B cell (primary cell): ENCODE measurements at regions not wholly inside any gene's neighbourhood (a gene's known extent, or its start where the extent isn't known, plus 50 kb on each side); places are given as distances from the start of the nearest gene placed in this dataset.

Experiments used
- ATAC-seq: fragments of 200-7000 bp; cut with Tn5 transposase; one replicate; pipeline ENCODE4 v1.10.0; 2021; ENCODE audit warnings: low read depth, mild to moderate bottlenecking, moderate number of reproducible peaks, moderate library complexity
- CTCF ChIA-PET: fragments of 350-600 bp; sonication (Branson Sonifier 250); formaldehyde crosslinking; loops from one replicate; lab custom pipeline; 2021; ENCODE audit warnings: antibody characterized with exemption, inconsistent platforms; lab: Charles Lee
- POLR2A ChIA-PET: fragments of 350-600 bp; sonication (Branson Sonifier 250); formaldehyde crosslinking; loops from one replicate; lab custom pipeline; 2021; ENCODE audit warnings: antibody characterized with exemption; lab: Charles Lee
- DNase-seq: peaks from one replicate; pipeline ENCODE4 v3.0.0; 2013
- H2AFZ ChIP-seq: 2 replicates; pipeline ENCODE4 v1.6.1; 2012; ENCODE audit warnings: mild to moderate bottlenecking, low read depth, low read length; ENCODE audit not compliant: insufficient read depth, poor library complexity, severe bottlenecking
- H3K27ac ChIP-seq, 2 donors: 1 replicate in 1 of 2; 2 replicates in 1 of 2; pipeline ENCODE4 v1.5.1; 2012 to 2013; ENCODE audit warnings: low read length in 2 of 2, mild to moderate bottlenecking in 2 of 2, moderate library complexity in 1 of 2
- H3K27me3 ChIP-seq, 4 experiments: fragments of 200-600 bp in 1 of 4; sonication (generic) in 1 of 4; replicated peaks in 1 of 4; 1 replicate in 2 of 4; 2 replicates in 2 of 4; pipeline versions ENCODE4 v1.6.1 to v1.7.0; 2013 to 2016; ENCODE audit warnings: low read length in 3 of 4, mild to moderate bottlenecking in 2 of 4, mixed read lengths in 1 of 4, moderate library complexity in 1 of 4; ENCODE audit not compliant: insufficient read depth in 4 of 4, control insufficient read depth in 3 of 4; ENCODE audit errors: control extremely low read depth in 1 of 4
- H3K36me3 ChIP-seq, 2 experiments: replicated peaks in 1 of 2; 1 replicate in 1 of 2; 2 replicates in 1 of 2; pipeline versions ENCODE4 v1.6.1 to v1.7.1; 2013; ENCODE audit warnings: low read length in 1 of 2; ENCODE audit not compliant: insufficient read depth in 2 of 2, control insufficient read depth in 1 of 2; ENCODE audit errors: control extremely low read depth in 1 of 2, extremely low read depth in 1 of 2
- H3K4me1 ChIP-seq, 2 donors: fragments of 200-600 bp in 1 of 2; sonication (generic) in 1 of 2; 1 replicate in 1 of 2; 2 replicates in 1 of 2; pipeline versions ENCODE4 v1.5.1 to v1.6.1; 2013 to 2017; ENCODE audit warnings: low read length in 2 of 2; ENCODE audit not compliant: control insufficient read depth in 2 of 2, insufficient read depth in 2 of 2
- H3K4me2 ChIP-seq: replicated peaks from 2 replicates; pipeline ENCODE3; 2012; ENCODE audit warnings: mild to moderate bottlenecking, low read depth, low read length; ENCODE audit not compliant: poor library complexity, severe bottlenecking
- H3K4me3 ChIP-seq, 5 experiments: fragments of 200-600 bp in 1 of 5; sonication (generic) in 1 of 5; 1 replicate in 3 of 5; 2 replicates in 2 of 5; pipeline versions ENCODE4 v1.5.1 to v1.7.0; 2011 to 2016; ENCODE audit warnings: low read length in 4 of 5, mild to moderate bottlenecking in 4 of 5, low read depth in 2 of 5, control low read depth in 1 of 5, moderate library complexity in 1 of 5; ENCODE audit not compliant: insufficient read depth in 1 of 5; ENCODE audit errors: control extremely low read depth in 1 of 5, extremely low read depth in 1 of 5
- H3K79me2 ChIP-seq: fragments of 200-600 bp; sonication (generic); one replicate; pipeline ENCODE4 v1.6.0; 2016; ENCODE audit warnings: low read length; ENCODE audit not compliant: control insufficient read depth, insufficient read depth
- H3K9ac ChIP-seq: fragments of 200-600 bp; sonication (generic); 2 replicates; pipeline ENCODE4 v1.6.1; 2017; ENCODE audit warnings: mild to moderate bottlenecking, low read length, moderate library complexity
- H3K9me3 ChIP-seq, 3 donors: one replicate each; pipeline versions ENCODE4 v1.6.1 to v1.7.1; 2013; ENCODE audit warnings: low read length in 2 of 3; ENCODE audit not compliant: control insufficient read depth in 2 of 3, insufficient read depth in 1 of 3; ENCODE audit errors: control extremely low read depth in 1 of 3
- H4K20me1 ChIP-seq: 2 replicates; pipeline ENCODE4 v1.6.0; 2012; ENCODE audit warnings: mild to moderate bottlenecking, low read length; ENCODE audit not compliant: insufficient read depth, control insufficient read depth, poor library complexity, severe bottlenecking
- H3K27ac Mint-ChIP-seq: one replicate; pipeline ENCODE4 v1.8.0; 2021; ENCODE audit warnings: mixed read lengths
- H3K27me3 Mint-ChIP-seq: one replicate; pipeline ENCODE4 v1.8.0; 2021; ENCODE audit warnings: mixed read lengths
- H3K4me1 Mint-ChIP-seq: one replicate; pipeline ENCODE4 v1.8.0; 2021; ENCODE audit warnings: mixed read lengths
- H3K4me3 Mint-ChIP-seq: one replicate; pipeline ENCODE4 v1.8.0; 2021; ENCODE audit warnings: mixed read lengths
- H3K9me3 Mint-ChIP-seq: one replicate; pipeline ENCODE4 v1.8.0; 2022; ENCODE audit warnings: mixed read lengths; ENCODE audit not compliant: insufficient read depth
- EZH2 ChIP-seq: IDR thresholded peaks from 2 replicates; pipeline ENCODE4 v1.6.1; 2012; ENCODE audit warnings: borderline replicate concordance, low read depth, mild to moderate bottlenecking, moderate library complexity, low read length; ENCODE audit not compliant: insufficient read depth, poor library complexity, severe bottlenecking
- WGBS: methylation state at CpG from one replicate; pipeline ENCODE4 v1.1.5; 2013; ENCODE audit warnings: missing lambda C conversion rate; ENCODE audit not compliant: insufficient coverage; 5-methylcytosine and 5-hydroxymethylcytosine counted together
- intact Hi-C: fragments of 100-400 bp; cut with micrococcal nuclease; formaldehyde crosslinking; loops from one replicate; pipeline ENCODE4 v1.10.0; 2022
- TF ChIP-seq, protein P1 (sequence below): fragments of 200-600 bp; IDR thresholded peaks from one replicate; pipeline ENCODE4 v1.8.0; 2022; ENCODE audit warnings: antibody characterized with exemption, mild to moderate bottlenecking

DNA sequence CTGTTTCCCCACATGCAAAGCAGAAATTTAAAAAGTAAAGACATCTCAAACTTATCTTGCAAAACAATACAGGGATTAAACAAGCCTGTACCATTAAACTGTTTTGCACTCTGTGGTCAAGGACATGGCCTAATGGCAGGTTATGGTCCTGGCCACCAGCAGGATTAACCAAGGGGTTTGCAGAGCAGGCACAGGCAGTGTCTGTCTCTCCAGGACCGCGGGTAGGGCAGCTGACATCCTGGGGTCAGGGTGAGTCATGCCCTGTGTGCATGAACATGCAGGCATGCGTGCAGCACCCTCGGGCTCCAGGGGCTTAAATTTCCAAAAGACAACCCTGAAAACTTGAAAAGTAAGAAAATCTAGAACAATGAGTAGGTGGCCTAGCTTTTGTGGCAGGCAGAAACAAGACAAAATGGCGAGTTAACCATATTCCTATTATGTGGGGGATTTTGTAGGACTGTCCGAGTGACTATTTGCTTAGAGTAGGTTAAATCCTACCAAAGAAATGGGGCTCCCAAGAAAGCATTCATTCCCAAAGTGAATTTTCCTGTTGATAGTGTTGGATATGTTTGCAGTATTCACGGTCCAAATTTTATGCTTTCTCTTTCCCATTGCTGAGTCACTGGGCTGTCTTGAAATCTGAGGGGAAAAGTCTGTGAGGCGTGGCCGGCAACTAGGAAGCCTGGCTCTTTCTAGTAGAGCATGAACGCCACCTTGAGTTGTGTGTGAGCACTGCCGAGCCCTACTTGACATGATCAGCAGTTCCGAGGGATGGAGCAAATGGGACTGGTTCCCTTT is 158.4 kb upstream of the FAM20A start:
- no peak overlapping the region for H3K27ac Mint-ChIP-seq
- Histone ChIP-seq H3K27ac (no peak overlapping the region), H3K4me1 (no peaks in the 10 kb centered on the region), H3K4me3 (no peak overlapping the region), H3K4me2 (no peak overlapping the region), H4K20me1 (no peaks in the 10 kb centered on the region), H3K27me3 (no peaks in the 10 kb centered on the region), H3K9ac (no peak overlapping the region), H3K36me3 (no peaks in the 10 kb centered on the region), H2AFZ (peak overlapping the region; percentile 3), H3K9me3 (no peaks in the 10 kb centered on the region), H3K79me2 (no peaks in the 10 kb centered on the region)
- H3K4me3 Mint-ChIP-seq = no peak overlapping the region
- no peak for TF ChIP-seq EZH2
- TF ChIP-seq, protein P1, sequence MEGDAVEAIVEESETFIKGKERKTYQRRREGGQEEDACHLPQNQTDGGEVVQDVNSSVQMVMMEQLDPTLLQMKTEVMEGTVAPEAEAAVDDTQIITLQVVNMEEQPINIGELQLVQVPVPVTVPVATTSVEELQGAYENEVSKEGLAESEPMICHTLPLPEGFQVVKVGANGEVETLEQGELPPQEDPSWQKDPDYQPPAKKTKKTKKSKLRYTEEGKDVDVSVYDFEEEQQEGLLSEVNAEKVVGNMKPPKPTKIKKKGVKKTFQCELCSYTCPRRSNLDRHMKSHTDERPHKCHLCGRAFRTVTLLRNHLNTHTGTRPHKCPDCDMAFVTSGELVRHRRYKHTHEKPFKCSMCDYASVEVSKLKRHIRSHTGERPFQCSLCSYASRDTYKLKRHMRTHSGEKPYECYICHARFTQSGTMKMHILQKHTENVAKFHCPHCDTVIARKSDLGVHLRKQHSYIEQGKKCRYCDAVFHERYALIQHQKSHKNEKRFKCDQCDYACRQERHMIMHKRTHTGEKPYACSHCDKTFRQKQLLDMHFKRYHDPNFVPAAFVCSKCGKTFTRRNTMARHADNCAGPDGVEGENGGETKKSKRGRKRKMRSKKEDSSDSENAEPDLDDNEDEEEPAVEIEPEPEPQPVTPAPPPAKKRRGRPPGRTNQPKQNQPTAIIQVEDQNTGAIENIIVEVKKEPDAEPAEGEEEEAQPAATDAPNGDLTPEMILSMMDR = no peak
- POLR2A ChIA-PET = no interaction called here
- intact Hi-C loops = no loop called here
- no peak for ATAC-seq
- H3K4me1 Mint-ChIP-seq = no peaks in the 10 kb centered on the region
- peaks cover under 1% of the 10 kb centered on the region for H3K27me3 Mint-ChIP-seq
- CTCF ChIA-PET = no interaction called here
- 9% methylated on average over 11 of the region's 12 CpGs for WGBS
- DNase-seq = no peak
- peaks cover 4% of the 10 kb centered on the region for H3K9me3 Mint-ChIP-seq

DNA sequence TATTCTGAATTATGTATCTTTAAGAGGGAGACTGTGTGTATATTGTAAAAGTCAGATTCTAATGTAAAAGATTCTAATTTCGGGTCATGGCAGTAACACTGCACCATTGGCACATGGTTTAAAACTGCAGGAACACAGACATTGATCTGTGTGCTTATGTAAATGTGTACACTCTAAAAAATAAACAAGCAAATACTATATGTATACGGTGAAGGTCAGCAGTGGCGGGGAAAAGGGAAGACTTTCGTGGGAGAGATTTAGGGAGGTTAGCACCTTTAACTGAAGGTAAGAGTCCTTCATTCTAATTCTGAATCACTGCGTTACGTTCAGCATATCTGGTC is 157.8 kb upstream of the FAM20A start:
- POLR2A ChIA-PET = no interaction called here
- no peak overlapping the region for H2AFZ ChIP-seq
- no peak for DNase-seq
- no peaks in the 10 kb centered on the region for H3K36me3 ChIP-seq
- no peak for TF ChIP-seq EZH2
- TF ChIP-seq, protein P1 = no peak
- H3K4me3 Mint-ChIP-seq = no peak overlapping the region
- no peaks in the 10 kb centered on the region for H3K4me1 Mint-ChIP-seq
- intact Hi-C loops = no loop called here
- H3K27ac Mint-ChIP-seq = no peak overlapping the region
- no peaks in the 10 kb centered on the region for H3K79me2 ChIP-seq
- no peak overlapping the region for H3K9ac ChIP-seq
- peaks cover 4% of the 10 kb centered on the region for H3K9me3 Mint-ChIP-seq
- WGBS = no CpG with 5 or more reads among the region's 6 CpGs
- H3K27ac ChIP-seq = no peak overlapping the region
- peaks cover 4% of the 10 kb centered on the region for H3K27me3 Mint-ChIP-seq
- no peak for ATAC-seq
- no peak overlapping the region for H3K4me3 ChIP-seq
- no peaks in the 10 kb centered on the region for H3K27me3 ChIP-seq
- no peak overlapping the region for H3K4me2 ChIP-seq
- H4K20me1 ChIP-seq = no peaks in the 10 kb centered on the region
- no peaks in the 10 kb centered on the region for H3K4me1 ChIP-seq
- H3K9me3 ChIP-seq = no peaks in the 10 kb centered on the region
- CTCF ChIA-PET = no interaction called here
